DMS53 treated with DMSO at 0.1 percent for 48 hours (cell line): ENCODE measurements at regions not wholly inside any gene's neighbourhood (a gene's known extent, or its start where the extent isn't known, plus 50 kb on each side); places are given as distances from the start of the nearest gene placed in this dataset.
"Not testable (repeated sequence)": the region's sequence is repeated elsewhere in the genome, so short reads cannot be mapped to it uniquely, and the experiment has no call there.

Experiments used
- DNase-seq: peaks from one replicate; lab custom pipeline; 2025; ENCODE audit not compliant: unreplicated experiment; lab: John Stamatoyannopoulos, UW

GRCh38 chr6:134642279-134642678 is 307.6 kb downstream of the ALDH8A1 start:
- DNase-seq: no peak

GRCh38 chr6:134640975-134641429 is 308.9 kb downstream of the ALDH8A1 start:
- peak; percentile 44 for DNase-seq

GRCh38 chr6:134640229-134640628 is 309.7 kb downstream of the ALDH8A1 start:
- DNase-seq: no peak

DNA sequence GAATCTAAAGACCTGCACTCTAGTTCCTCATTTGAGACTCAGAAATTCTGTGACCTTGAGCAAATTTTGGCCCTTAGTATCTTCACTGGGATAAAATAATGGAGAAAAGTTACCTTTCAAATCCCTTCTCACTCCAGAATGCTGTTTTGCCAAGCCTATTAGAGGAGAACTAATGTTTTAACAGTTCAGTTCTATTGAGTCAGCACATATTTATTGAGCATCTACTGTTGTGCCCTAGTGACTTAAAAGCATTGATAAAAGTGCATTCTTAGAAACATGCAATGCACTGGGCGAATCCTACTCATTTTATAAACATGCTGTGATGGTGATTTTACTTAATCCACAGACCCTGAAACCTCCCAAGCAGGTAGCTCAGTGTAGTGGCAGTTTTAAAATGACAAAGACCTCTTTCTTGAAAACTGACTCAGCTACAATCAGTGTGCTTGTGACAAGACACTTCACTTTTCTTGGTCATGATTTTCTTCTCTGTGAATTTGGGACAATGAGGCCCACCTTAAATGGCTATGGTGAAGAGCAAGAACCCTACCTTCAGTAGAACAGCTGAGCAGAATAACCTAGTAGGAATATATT is 312.0 kb downstream of the ALDH8A1 start:
- DNase-seq: no peak

- DNase-seq: no peak
Measured at GRCh38 chr6:134637282-134637681, 312.6 kb downstream of the ALDH8A1 start.

DNA sequence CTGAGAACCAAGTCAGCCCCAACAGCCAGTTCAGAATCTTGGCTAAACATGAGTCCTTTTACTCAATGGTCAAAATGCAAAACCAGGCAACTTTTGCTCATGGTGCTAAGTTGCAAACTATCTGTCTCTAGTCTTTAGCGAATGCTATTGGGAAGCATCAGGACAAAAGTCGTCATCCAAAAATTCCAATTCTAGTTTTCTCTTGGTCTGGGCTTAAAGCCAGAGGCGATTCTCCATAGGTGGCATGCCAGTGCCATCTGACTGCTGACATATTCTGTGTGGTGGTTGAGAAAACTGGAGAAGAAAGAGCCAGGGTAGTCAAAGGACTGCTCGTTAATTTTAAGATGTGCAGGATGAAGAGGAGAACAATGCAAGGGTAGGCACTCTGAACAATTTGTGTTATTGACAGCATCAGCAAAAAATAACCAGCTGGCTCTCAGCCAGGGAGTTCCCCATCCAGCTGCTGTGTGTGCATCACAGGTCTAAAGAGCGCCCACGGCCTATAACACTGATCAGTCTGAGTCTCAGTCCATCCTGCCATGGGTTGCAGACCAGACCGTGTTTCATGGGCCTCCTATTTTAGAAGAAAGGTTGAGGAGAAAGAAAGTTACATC is 313.6 kb downstream of the ALDH8A1 start:
- DNase-seq: no peak

DNA sequence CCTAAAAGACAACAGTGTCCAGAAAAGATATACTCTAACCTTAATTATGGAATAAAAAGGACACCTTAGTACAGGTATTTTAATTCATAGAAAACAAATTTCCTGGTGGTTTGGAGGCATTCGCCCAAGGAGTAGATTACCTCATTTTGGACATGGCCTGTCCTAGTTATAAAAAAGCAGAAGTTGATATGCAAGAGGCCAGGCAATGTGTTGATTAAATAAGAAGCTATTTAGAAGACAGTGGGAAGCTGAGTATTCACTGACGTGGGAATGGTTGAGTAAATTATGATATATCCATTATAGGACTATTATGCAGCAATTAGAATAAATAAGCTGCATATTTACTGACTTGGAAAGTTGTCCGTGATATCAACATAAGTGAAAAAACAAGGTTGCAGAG is 314.9 kb downstream of the ALDH8A1 start:
- DNase-seq: no peak

GRCh38 chr6:134634466-134634865 is 315.4 kb downstream of the ALDH8A1 start:
- DNase-seq: no peak

DNA sequence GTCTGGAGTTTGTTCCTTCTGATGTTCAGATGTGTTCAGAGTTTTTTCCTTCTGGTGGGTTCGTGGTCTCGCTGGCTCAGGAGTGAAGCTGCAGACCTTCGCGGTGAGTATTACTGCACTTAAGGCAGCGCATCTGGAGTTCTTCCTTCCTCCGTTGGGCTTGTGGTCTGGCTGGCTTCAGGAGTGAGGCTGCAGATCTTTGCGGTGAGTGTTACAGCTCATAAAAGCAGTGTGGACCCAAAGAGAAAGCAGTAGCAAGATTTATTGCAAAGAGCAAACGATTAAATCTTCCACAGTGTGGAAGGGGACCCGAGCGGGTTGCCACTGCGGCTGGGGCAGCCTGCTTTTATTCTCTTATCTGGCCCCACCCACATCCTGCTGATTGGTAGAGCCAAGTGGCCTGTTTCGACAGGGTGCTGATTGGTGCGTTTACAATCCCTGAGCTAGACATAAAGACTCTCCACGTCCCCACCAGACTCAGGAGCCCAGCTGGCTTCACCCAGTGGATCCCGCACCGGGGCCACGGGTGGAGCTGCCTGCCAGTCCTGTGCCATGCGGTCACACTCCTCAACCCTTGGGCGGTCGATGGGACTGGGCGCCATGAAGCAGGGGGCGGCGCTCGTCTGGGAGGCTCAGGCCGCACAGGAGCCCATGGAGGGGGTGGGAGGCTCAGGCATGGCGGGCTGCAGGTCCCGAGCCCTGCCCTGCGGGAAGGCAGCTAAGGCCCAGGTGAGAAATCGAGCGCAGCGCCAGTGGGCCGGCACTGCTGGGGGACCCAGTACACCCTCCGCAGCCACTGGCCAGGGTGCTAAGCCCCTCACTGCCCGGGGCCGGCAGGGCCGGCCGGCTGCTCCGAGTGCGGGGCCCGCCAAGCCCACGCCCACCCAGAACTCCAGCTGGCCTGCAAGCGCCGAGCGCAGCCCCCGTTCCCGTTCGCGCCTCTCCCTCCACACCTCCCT is 315.3 kb upstream of the SGK1 start:
- DNase-seq: not testable (repeated sequence)

DNA sequence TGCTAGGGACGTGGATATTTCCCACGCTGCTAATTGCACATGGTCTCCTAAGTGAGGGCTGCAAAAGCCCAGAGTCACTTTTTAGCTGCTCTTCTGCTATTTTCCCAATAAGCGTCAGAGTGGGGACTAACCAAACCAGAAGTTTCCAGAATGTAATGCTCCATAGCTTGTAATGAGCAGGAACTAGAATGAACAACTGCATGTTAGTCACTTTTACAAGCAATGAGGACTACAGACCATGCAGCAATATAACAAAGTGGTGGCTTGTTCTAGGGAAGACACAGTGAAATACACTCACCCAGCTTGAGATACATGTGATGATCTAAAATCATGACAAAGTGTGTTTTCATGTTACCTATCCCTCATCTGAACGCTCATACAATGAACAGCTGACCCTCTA is 314.1 kb upstream of the SGK1 start:
- DNase-seq: no peak

- no peak for DNase-seq
Measured at GRCh38 chr6:134631398-134631924, 313.5 kb upstream of the SGK1 start.

DNA sequence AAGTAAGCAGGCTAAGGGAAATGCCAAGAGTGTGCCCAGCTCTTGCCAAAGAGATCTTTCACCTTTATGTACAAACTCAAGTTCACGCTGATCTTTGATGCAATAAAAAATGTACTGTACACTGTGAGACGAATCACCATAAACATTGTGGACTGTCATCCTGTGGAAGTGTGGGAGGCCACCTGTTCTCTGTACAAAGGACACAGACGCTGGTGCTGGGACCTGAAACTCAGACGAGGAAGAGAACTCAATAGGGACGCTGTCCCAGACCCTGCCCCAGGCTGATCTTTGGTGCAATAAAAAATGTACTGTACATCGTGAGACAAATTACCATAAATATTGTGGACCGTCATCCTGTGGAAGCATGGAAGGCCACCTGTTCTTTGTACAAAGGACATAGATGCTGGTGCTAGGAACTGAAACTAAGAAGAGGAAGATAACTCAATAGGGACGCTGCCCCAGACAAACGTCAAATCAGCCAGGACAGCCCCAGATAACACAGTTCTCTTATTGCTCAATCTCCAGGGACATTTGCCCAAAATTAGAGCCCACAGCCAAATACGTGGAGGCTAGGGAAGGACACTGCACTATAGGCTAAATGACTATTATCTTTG is 312.7 kb upstream of the SGK1 start:
- no peak for DNase-seq

DNA sequence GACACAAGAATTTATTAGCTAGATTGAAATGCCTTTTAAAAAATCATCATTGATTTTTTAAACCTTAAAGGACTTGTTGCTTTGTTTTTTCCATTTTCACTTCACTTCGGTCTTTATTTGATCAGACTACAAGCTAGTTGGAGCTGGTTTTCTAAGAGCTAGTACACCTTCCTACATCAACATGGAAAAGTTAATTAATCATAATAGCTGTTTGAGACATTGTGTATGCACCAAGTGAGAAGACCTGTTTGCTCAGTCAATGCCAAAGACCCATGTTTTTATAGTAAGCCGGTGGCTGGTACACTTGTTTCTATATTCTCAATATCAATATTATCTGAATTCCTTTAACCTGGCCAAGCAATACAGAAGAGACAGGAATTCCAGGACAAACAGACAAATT is 310.2 kb upstream of the SGK1 start:
- DNase-seq: no peak

DNA sequence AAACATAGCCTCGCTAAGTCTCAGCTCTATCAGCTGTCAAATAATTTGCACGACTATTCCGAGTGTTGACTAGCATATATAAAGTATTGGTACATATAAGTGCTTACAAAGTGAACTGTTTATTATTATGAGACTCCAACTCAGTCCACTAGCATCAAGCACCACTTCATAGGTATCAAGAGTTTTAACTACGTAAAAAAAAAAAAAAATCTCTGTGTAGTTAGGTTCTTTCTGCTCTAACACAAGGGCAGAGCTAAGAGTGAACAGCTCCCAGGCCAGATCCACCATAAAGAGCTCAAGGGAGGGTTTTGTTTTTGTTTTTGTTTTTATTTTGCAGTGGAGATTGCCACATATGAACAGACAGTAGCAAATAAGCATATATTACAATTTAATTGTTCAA is 309.8 kb upstream of the SGK1 start:
- DNase-seq: no peak

GRCh38 chr6:134626589-134626988 is 308.7 kb upstream of the SGK1 start:
- no peak for DNase-seq

GRCh38 chr6:134626086-134626485 is 308.2 kb upstream of the SGK1 start:
- DNase-seq: no peak

- DNase-seq: no peak
Measured at GRCh38 chr6:134624781-134625180, 306.9 kb upstream of the SGK1 start.

DNA sequence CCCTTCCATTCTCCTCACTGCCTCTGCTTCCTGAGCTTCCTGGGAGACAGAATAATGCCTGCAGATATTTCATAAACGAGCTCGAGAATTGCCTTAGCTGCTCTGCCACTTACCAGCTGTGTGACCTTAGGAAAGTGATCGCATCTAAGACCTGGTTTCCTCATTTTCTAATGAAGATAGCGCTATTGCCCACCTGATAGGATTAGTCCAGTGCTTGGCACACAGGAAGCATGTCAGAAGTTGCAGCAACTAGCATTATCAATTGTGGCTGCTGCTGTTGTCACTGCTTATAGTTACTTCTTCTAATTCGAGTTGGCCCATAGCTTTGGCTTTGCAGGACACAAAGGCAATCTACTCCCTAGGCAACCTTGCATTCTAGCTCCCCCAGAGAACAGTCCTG is 305.5 kb upstream of the SGK1 start:
- no peak for DNase-seq

DNA sequence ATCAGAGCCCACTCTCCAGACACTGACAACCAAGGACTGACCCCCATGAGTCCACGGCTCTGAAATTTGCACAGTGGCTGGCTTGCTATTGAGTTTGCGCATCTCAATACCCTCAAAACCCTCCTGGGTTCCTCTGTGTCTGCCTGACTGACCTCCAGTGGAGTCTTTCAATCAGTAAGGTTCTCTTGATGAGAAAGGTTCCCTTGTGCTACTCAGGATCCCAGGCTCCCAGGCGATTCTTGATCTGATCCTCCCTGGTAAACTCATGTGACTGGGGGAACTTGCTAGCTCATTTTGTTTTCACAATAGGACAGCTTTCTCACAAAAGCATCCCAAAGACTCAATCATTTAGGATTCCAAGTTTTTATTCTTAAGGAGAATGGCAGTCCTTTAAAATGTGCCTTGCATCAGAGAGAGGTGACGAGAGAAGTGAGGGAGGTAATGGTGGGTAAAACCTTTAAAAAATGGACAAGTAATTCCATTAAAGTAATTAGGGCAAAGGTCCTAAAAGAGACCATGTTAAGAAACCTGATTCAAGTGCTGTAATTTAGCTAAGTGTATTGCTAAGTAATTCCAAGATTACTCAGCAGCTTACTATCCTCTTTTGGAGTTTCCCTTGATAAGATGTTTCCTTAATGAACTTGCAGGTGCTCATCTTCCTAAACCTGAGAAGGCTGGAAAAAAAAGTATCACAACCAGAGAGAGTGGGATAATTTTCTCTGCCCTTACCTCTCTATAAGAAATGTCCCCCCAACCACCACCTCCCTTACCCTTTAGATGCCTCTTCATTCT is 304.7 kb upstream of the SGK1 start:
- no peak for DNase-seq

GRCh38 chr6:134621858-134622257 is 303.9 kb upstream of the SGK1 start:
- DNase-seq: no peak
